IPS-NIHi11 (cell line): ENCODE measurements at regions not wholly inside any gene's neighbourhood (a gene's known extent, or its start where the extent isn't known, plus 50 kb on each side); places are given as distances from the start of the nearest gene placed in this dataset.

ENCODE experiments used
- DNase-seq: peaks from one replicate; pipeline ENCODE4 v3.0.0; 2012; ENCODE audit warnings: mixed read lengths, low spot score

DNA sequence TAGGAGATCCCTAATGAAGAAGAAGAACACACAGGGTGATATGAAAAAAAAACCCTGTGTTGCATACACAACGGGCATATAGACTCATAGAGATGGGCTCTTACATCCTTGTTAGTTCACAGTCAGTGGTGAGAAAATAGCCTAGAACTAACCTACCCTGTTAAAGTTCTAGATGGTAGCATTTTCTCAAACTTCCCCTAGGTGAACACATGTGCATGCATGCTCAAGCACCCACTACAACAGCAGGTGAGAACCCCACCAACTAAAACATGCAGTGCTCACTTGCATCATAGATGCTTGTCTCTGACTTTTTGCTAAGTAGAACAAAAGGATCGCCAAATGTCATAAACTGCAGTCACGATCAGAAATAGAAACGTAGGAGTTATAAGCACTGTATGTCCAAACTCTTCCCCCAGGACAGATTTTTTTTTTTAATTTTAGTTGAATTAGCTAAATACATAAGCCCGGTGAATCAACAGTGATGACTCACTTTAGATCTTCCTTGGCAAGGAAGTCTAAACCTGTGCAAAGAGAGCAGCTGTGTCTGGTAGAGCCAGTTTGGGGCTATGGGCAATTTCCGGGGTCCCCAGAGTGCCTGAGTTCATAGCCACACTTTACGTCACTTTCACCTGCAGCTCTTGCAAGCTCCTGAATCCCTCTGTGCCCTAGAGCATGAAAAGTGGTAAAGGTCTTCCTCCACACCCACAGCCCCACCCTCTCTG, 96.2 kb upstream of the SEMA6D start:
- no peak for DNase-seq

DNA sequence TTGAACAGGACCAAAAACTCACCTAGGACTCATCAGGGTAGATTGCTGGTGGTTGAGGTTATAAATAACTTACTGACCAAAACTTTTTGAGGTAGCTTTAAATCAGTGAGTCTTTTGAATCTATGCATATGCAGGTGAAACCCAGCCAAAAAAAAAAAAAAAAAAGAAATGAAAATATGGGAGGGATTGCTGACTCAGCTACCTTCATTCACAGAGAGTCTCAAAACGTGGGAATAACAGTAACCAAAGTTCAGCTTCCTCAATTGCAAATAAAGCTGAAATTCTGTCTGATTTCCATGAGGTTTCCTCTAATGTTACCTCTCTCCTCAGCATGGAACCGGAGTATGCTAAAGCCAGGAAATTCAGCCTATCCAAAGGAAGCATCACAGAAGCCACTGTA, 95.2 kb upstream of the SEMA6D start:
- DNase-seq = no peak

DNA sequence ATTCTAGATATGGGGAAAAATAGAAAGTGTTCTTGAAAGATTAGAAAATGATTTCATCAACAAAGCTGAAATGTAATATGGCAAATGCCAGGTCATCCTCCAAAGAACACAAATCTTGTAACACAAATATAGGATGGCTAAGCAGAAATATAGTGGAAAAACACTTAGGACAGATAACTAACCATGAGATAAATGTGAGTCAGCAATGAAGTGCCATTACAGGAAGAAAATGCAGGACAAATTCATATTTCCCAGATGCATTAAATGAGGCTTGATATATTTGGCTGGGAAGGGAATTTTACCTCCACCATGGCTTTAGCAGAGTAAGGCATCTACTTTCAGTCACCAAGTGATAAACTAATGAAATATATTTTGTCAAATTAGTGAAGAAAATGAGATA, 92.8 kb upstream of the SEMA6D start:
- DNase-seq = no peak

DNA sequence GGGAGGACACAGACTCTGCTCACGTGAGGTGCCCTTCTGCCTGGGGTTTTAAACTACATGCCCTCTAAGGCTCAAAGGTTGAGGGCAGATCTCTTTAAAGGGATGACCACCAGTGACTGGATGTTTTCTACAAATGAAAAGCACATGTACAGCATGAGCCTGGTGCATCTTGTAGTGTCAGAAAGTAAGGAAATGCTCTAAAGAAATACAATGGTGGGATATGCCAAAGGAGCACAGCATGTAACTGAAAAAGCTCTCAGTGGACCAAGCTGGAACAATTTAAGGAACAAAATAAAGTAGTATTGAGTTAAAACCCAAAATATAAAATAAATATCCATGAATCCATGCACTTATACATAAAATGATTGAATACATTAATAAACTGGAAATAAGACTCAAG, 78.3 kb upstream of the SEMA6D start:
- DNase-seq = no peak

DNA sequence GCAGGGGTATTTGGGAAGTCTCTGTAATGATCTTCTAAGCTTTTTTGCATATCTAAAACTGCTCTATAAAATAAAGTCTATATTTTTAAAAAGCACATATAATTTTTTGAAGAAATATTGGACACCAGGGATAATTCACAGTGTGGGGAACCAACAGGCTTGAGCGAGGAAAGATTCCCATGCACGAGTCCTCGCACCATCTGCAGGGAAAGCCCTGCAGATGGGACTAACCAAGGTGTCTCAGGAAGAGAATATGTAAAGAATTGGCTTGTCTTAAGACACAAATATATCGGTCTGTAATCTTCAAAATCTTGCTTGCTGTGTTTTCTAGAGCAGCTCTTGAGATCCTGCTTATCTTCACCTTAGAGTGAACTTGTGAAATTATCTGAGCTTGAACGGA, 77.2 kb upstream of the SEMA6D start:
- DNase-seq = no peak

DNA sequence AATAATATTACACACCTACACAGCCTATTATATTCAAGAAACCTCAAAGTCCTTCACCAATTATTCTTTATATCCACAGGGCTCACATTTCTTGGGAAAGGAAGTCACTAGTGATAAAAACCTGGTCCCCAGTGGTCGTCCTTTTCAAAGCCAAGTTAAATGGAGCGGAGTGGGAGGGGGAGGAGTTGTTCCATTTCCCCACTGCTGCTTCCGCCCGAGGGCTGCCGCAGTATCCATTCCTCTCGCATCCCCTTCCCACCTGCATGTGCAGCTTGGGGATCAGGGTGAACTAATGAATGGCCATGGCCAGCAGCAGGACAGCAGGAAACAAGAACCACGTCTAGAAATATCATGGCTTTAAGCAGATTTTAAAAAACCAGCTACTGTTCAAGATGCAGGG, 76.4 kb upstream of the SEMA6D start:
- no peak for DNase-seq

DNA sequence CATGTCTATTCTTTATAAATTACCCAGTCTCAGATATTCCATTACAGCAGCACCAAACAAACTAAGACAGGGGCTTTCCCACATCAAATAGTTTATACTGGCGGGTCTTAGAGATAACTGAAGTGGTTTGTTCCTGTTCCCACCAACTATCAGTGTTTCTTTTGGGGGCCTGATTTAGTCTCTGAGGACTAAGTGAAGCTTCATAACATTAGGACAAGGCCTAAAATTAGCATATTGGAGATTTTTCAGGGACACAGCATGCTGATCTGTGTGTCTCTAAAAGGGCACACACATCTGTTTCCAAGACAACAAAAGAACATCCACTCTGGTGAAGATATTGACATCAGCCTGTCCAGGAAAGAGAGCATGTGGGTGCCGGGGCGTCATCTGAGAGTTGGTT, 72.6 kb upstream of the SEMA6D start:
- DNase-seq = no peak

DNA sequence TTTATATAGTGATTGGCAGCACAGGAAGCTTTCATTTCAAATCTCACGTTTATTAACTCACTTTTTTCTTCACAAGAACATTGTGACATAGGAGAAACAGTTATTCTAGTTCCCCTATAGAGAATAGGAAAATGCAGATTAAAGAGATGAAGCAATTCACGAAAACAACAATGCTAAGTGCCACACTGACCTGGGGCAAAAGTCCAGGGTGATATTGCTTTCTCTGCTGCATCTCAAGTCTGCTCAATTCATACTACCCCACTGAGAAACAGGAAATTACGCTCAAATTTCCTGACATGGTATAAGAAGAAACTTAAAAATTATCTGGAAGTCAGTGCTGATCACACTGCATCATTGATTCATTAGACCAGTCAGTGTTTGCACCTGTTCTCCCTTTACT, 66.7 kb upstream of the SEMA6D start:
- no peak for DNase-seq

DNA sequence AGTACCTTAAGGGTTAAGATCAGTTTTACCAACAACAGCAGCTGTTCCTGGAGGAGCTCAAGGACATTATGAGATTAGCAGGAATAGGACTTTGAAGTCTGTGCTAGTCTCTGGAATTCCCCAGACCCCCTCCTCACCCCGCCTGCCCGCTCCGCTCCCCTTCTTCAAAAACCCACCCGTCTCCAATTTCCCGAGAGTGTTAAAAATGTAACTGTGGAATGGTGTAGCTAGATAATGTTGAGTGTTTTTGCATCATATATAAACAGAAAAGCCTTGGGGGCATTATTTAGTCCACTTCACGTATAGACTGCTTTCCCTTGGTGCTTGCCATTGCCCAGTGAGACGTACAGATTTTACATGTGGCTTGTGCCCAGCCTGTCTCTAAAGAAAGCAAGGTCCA, 65.0 kb upstream of the SEMA6D start:
- DNase-seq = no peak

DNA sequence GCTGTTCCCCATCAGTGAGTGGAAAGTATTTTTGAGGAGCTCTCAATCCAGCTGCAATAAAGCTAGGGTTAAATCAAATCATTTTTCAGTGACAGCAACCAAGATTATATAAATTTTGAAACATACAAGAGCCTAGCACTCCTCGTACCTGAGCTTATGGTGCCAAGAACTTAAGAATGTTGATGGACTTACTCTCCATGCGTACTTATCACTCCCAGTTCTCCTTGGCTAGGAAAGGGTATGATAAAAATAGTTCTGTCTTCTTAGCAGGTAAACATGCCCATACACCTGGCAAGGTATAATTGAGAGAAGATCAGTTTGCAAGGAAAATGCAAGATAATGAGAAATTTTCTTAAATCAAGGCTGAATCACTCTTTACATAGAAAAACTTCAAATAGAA, 64.5 kb upstream of the SEMA6D start:
- no peak for DNase-seq

DNA sequence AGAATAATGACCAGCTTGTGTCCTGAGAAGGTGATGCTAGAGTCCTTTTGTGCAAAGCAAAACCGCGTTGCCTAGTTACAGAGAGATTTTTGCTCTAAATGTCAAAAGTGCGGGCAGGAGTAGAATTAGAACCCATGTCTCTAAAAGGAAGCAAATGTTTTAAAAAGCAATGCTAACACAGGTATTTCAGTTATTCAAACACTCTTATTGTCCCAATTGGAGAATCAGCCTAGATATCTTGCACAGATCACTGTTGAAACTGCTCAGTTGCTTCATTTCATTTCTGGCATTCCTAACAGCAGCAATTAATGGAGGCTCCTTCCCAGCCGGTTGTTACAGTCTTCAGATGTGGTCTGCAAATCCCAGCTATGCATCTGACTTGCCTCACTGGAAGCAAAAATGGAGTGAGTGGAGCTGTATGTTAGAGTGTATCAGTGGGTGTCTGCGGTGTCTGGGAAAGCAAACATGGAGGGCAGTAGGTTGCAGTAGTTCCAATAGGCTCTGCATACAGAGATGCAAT, 55.6 kb upstream of the SEMA6D start:
- DNase-seq = no peak

DNA sequence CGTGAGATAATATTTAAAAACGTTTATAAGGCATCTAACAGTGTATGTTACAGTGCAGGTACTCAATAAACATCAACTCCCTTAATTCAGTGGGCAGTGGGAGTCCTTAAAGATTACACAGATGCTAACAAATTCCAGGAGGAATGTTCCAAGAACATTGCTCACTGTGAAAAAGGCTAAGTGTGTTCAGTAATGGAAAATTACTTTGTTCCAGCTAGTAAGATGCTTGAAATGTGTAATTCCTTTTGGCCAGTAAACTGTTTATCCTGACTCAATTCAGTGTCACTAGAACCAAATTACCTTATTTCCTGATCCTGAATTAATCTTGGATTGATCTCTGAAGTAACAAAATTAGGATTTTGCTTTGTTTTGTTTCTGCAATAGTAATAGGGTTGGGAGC, 54.2 kb upstream of the SEMA6D start:
- DNase-seq = no peak
